ENCODE measurements at regions not wholly inside any gene's neighbourhood (a gene's known extent, or its start where the extent isn't known, plus 50 kb on each side); places are given as distances from the start of the nearest gene placed in this dataset.

- Mint-ChIP-seq H3K27ac (no peak overlapping the region), H3K9me3 (no peaks in the 10 kb centered on the region), H3K4me3 (no peak overlapping the region), H3K27me3 (ENCODE audit: insufficient read depth) (no peaks in the 10 kb centered on the region), H3K4me1 (ENCODE audit: low read depth) (no peaks in the 10 kb centered on the region), H3K36me3 (ENCODE audit: low read depth) (no peaks in the 10 kb centered on the region)
- intact Hi-C loops (cut with micrococcal nuclease) = no loop called here
- no peak for DNase-seq (ENCODE audit: low spot score)
Measured at GRCh38 chr4:170758988-170759387, 669.2 kb upstream of the AADAT start.

DNA sequence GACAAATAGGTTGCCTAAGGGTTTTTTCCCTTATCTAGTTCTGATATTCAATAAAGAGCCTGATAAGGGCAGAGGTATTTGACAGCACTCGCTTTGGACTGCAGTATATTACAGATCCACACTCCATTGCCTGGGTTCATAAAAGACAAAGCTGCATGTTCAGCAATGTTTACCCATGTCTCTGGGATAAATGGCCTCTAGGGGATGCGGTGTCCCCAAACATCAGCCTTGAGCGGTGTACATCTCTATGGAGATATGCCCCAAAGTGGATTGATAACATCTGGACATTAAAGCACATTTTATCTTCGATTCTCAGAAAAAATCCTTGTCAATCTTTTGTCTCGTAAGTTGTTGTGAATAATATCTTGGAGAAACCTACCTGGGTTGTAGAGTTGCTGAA is 660.8 kb upstream of the AADAT start:
- DNase-seq (ENCODE audit: low spot score) = no peak
- intact Hi-C loops (cut with micrococcal nuclease) = no loop called here

GRCh38 chr4:170748975-170749374 is 659.2 kb upstream of the AADAT start:
- no peak overlapping the region for H3K27ac Mint-ChIP-seq
- no peak overlapping the region for H3K4me3 Mint-ChIP-seq
- H3K4me1 Mint-ChIP-seq (ENCODE audit: low read depth) = no peaks in the 10 kb centered on the region
- no peaks in the 10 kb centered on the region for H3K9me3 Mint-ChIP-seq
- DNase-seq (ENCODE audit: low spot score) = no peak
- H3K36me3 Mint-ChIP-seq (ENCODE audit: low read depth) = no peaks in the 10 kb centered on the region
- intact Hi-C loops (cut with micrococcal nuclease) = no loop called here
- H3K27me3 Mint-ChIP-seq (ENCODE audit: insufficient read depth) = no peaks in the 10 kb centered on the region

More for the DNA sequence above, 660.8 kb upstream of the AADAT start:
- H3K4me3 Mint-ChIP-seq = no peak overlapping the region
- no peaks in the 10 kb centered on the region for H3K36me3 Mint-ChIP-seq (ENCODE audit: low read depth)
- H3K9me3 Mint-ChIP-seq = no peaks in the 10 kb centered on the region
- no peaks in the 10 kb centered on the region for H3K27me3 Mint-ChIP-seq (ENCODE audit: insufficient read depth)
- no peak overlapping the region for H3K27ac Mint-ChIP-seq
- H3K4me1 Mint-ChIP-seq (ENCODE audit: low read depth) = no peaks in the 10 kb centered on the region

- Mint-ChIP-seq H3K27me3 (ENCODE audit: insufficient read depth) (no peaks in the 10 kb centered on the region), H3K4me3 (no peak overlapping the region), H3K36me3 (ENCODE audit: low read depth) (no peaks in the 10 kb centered on the region), H3K4me1 (ENCODE audit: low read depth) (no peaks in the 10 kb centered on the region), H3K27ac (no peak overlapping the region), H3K9me3 (no peaks in the 10 kb centered on the region)
- DNase-seq (ENCODE audit: low spot score) = no peak
- intact Hi-C loops (cut with micrococcal nuclease) = no loop called here
Measured at GRCh38 chr4:170743633-170744032, 653.9 kb upstream of the AADAT start.

DNA sequence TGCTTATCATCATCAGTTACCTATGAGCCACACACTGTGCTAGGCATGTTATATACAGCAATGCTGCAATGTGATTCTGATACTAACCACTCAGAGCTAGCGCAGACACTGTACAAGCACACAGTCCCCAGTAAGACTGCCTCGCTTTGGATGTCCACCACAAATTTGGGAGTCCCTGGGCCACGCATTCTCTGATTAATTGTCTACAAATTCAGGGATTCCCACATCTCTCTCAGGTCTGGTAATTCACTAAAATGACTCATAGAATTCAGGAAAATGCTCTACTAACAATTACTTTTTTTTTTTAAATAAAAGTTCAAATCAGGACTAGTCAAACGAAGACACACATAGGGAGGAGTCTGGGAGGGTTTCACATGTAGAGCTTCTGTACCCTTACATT is 652.1 kb upstream of the AADAT start:
- Mint-ChIP-seq H3K27ac (no peak overlapping the region), H3K27me3 (ENCODE audit: insufficient read depth) (no peaks in the 10 kb centered on the region), H3K36me3 (ENCODE audit: low read depth) (no peaks in the 10 kb centered on the region), H3K4me1 (ENCODE audit: low read depth) (no peaks in the 10 kb centered on the region), H3K9me3 (no peaks in the 10 kb centered on the region), H3K4me3 (no peak overlapping the region)
- no peak for DNase-seq (ENCODE audit: low spot score)
- intact Hi-C loops (cut with micrococcal nuclease) = no loop called here

- no peak overlapping the region for H3K4me3 Mint-ChIP-seq
- no peaks in the 10 kb centered on the region for H3K36me3 Mint-ChIP-seq (ENCODE audit: low read depth)
- H3K9me3 Mint-ChIP-seq = no peaks in the 10 kb centered on the region
- no peak for DNase-seq (ENCODE audit: low spot score)
- H3K27me3 Mint-ChIP-seq (ENCODE audit: insufficient read depth) = no peaks in the 10 kb centered on the region
- H3K27ac Mint-ChIP-seq = no peak overlapping the region
- intact Hi-C loops (cut with micrococcal nuclease) = no loop called here
- H3K4me1 Mint-ChIP-seq (ENCODE audit: low read depth) = no peaks in the 10 kb centered on the region
Measured at GRCh38 chr4:170736710-170737109, 647.0 kb upstream of the AADAT start.

DNA sequence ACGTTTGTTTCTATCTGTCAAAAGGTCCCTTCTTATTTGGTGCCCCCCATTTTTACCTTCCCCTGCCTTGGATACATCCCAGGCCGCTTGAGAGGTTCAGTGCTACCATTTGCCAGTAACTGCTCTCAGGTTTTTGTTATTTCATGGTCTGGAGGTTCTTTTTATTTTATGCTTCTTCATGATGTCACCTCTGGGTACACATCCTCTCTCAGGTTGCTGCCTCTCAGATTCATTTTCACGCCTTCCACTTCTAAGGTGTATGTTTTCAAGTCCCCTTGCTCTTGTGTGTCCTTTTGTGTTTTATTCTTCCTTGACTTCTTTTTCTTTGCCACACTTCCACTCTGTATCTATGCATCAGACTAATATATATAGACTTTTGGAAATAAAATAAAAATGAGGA is 640.1 kb upstream of the AADAT start:
- intact Hi-C loops (cut with micrococcal nuclease) = no loop called here
- Mint-ChIP-seq H3K4me3 (no peak overlapping the region), H3K4me1 (ENCODE audit: low read depth) (no peaks in the 10 kb centered on the region), H3K9me3 (no peaks in the 10 kb centered on the region), H3K36me3 (ENCODE audit: low read depth) (no peaks in the 10 kb centered on the region), H3K27ac (no peak overlapping the region), H3K27me3 (ENCODE audit: insufficient read depth) (no peaks in the 10 kb centered on the region)
- no peak for DNase-seq (ENCODE audit: low spot score)

DNA sequence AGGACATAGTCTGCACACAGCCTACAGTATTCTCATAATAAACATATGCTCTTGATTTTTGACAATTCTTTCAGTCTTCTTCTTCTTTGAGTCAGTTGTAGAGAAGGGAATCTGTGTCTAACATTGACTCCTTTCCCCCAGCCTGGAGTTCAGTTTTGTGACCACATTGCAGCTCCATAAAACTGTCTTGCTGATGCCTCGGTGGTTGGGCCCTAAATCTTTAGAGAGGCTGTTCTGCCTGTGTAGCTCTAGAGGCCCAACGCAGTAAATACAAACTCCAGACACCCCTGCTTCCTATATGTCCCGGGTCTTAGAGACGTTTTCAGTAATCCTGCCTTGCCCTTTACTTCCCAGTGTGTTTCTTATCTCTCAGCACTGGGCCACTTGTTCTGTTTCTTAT is 639.5 kb upstream of the AADAT start:
- Mint-ChIP-seq H3K27me3 (ENCODE audit: insufficient read depth) (no peaks in the 10 kb centered on the region), H3K27ac (no peak overlapping the region), H3K9me3 (no peaks in the 10 kb centered on the region), H3K4me1 (ENCODE audit: low read depth) (no peaks in the 10 kb centered on the region), H3K36me3 (ENCODE audit: low read depth) (no peaks in the 10 kb centered on the region), H3K4me3 (no peak overlapping the region)
- intact Hi-C loops (cut with micrococcal nuclease) = no loop called here
- DNase-seq (ENCODE audit: low spot score) = no peak

DNA sequence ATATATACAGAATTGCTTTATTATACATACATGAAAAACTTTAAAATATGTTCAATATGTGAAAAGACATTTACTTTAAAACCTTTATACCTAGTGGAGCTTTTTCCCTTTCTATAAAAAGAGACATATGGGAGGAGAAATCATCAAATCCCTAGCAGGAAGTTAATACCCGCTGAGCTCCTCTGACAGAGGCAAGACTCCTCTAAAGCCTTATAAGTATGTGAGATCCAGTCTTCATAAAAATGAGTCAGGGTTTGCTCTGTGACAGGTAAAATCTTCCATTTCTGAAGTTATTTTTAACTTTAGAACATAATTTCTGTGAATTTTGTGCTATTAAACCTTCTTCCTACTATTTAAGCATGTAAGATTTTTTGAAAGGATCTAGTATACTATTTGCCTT is 634.4 kb upstream of the AADAT start:
- intact Hi-C loops (cut with micrococcal nuclease) = no loop called here
- no peaks in the 10 kb centered on the region for H3K27me3 Mint-ChIP-seq (ENCODE audit: insufficient read depth)
- H3K9me3 Mint-ChIP-seq = no peaks in the 10 kb centered on the region
- no peaks in the 10 kb centered on the region for H3K4me1 Mint-ChIP-seq (ENCODE audit: low read depth)
- no peak overlapping the region for H3K27ac Mint-ChIP-seq
- no peak overlapping the region for H3K4me3 Mint-ChIP-seq
- H3K36me3 Mint-ChIP-seq (ENCODE audit: low read depth) = no peaks in the 10 kb centered on the region
- DNase-seq (ENCODE audit: low spot score) = no peak

DNA sequence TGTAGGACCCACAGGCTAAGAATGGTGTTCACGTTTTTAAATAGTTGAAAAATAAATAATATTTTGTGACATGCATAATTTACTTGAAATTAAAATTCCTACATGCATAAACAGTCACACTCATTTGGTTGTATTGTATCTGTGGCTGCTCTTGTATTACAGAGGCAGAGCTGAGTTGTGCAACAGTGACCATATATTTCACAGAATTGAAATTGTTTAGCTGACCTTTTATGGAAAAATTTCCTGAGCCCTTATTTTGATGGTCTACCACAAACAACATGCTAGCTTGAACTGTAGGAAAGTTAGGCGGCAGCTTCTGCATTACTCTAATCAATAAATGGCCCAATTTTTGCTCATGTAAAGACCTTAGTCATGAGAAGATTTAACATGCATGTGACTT is 633.4 kb upstream of the AADAT start:
- H3K4me1 Mint-ChIP-seq (ENCODE audit: low read depth) = no peaks in the 10 kb centered on the region
- H3K27me3 Mint-ChIP-seq (ENCODE audit: insufficient read depth) = no peaks in the 10 kb centered on the region
- intact Hi-C loops (cut with micrococcal nuclease) = no loop called here
- no peak overlapping the region for H3K27ac Mint-ChIP-seq
- no peaks in the 10 kb centered on the region for H3K36me3 Mint-ChIP-seq (ENCODE audit: low read depth)
- H3K9me3 Mint-ChIP-seq = no peaks in the 10 kb centered on the region
- H3K4me3 Mint-ChIP-seq = no peak overlapping the region
- no peak for DNase-seq (ENCODE audit: low spot score)

- Mint-ChIP-seq H3K4me3 (no peak overlapping the region), H3K27ac (no peak overlapping the region), H3K9me3 (no peaks in the 10 kb centered on the region), H3K4me1 (ENCODE audit: low read depth) (no peaks in the 10 kb centered on the region), H3K36me3 (ENCODE audit: low read depth) (no peaks in the 10 kb centered on the region), H3K27me3 (ENCODE audit: insufficient read depth) (no peaks in the 10 kb centered on the region)
- intact Hi-C loops (cut with micrococcal nuclease) = no loop called here
- DNase-seq (ENCODE audit: low spot score) = no peak
Measured at GRCh38 chr4:170721812-170722373, 632.1 kb upstream of the AADAT start.

GRCh38 chr4:170716868-170717267 is 627.1 kb upstream of the AADAT start:
- H3K27me3 Mint-ChIP-seq (ENCODE audit: insufficient read depth) = no peaks in the 10 kb centered on the region
- no peaks in the 10 kb centered on the region for H3K36me3 Mint-ChIP-seq (ENCODE audit: low read depth)
- H3K4me3 Mint-ChIP-seq = no peak overlapping the region
- intact Hi-C loops (cut with micrococcal nuclease) = no loop called here
- H3K9me3 Mint-ChIP-seq = peaks cover 7% of the 10 kb centered on the region
- DNase-seq (ENCODE audit: low spot score) = no peak
- no peaks in the 10 kb centered on the region for H3K4me1 Mint-ChIP-seq (ENCODE audit: low read depth)
- H3K27ac Mint-ChIP-seq = no peak overlapping the region

DNA sequence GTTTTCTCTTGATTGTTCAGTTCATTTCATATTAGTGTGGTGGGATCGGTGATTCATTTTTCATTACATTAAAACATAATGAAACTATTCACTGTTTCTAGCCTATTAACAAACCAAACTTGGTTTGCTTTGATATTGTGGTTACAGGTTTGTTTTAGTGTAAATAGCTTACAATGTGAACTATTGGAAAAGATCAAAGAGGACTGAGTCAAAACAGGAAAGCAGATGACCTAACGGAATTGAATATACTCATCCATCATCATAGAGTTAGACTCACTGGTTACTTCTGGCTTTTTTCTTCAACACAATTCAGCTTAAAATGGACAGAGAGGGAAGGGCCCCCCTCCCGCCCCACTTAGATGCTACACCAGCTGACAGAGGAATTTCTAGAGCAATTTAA is 616.2 kb upstream of the AADAT start:
- no peaks in the 10 kb centered on the region for H3K27me3 Mint-ChIP-seq (ENCODE audit: insufficient read depth)
- DNase-seq (ENCODE audit: low spot score) = no peak
- intact Hi-C loops (cut with micrococcal nuclease) = no loop called here

DNA sequence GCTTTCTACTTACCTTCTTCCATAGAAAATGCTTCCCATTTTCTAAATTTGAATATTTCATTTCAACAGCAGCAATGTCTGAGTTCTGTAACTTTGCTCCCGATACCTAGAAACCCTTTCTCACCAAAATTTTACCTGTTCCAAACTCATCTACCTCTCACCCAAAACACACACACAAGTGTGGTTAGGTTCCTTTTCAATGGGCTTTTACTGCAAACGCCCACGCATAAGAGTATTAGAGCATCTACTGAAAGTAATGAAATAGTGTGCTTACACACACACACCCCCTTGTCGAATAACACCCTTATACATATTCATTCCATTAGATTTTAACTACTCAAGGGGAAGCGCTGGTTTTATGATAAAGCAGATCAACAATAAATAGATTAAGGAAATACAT is 610.3 kb upstream of the AADAT start:
- Mint-ChIP-seq H3K4me1 (ENCODE audit: low read depth) (no peaks in the 10 kb centered on the region), H3K9me3 (no peaks in the 10 kb centered on the region), H3K27ac (no peak overlapping the region), H3K4me3 (no peak overlapping the region), H3K27me3 (ENCODE audit: insufficient read depth) (no peaks in the 10 kb centered on the region), H3K36me3 (ENCODE audit: low read depth) (no peaks in the 10 kb centered on the region)
- no peak for DNase-seq (ENCODE audit: low spot score)
- intact Hi-C loops (cut with micrococcal nuclease) = no loop called here

More for the DNA sequence above, 616.2 kb upstream of the AADAT start:
- Mint-ChIP-seq H3K9me3 (peaks cover 5% of the 10 kb centered on the region), H3K4me3 (no peak overlapping the region), H3K4me1 (ENCODE audit: low read depth) (no peaks in the 10 kb centered on the region), H3K36me3 (ENCODE audit: low read depth) (no peaks in the 10 kb centered on the region), H3K27ac (no peak overlapping the region)

Data from activated T-helper 1 cell treated with anti-CD3 and anti-CD28 coated beads, Interleukin-12 subunit alpha, Interleukin-12 subunit beta, Interleukin-2, Interleukin-4 antibody, amounts not matched to agents 30 ng/mL and 10 ng/mL and 1 ng/mL, durations not matched to agents 14 hours and 24 hours and 36 hours (primary cell).